Sigmoid colon (tissue), 6 donors: ENCODE measurements at regions not wholly inside any gene's neighbourhood (a gene's known extent, or its start where the extent isn't known, plus 50 kb on each side); places are given as distances from the start of the nearest gene placed in this dataset.

Experiments
- DNase-seq: peaks from one replicate; pipeline ENCODE4 v3.0.0-alpha.2; 2019
- H3K27ac ChIP-seq, 4 donors: fragments of 200-600 bp; sonication (generic); one replicate each; pipeline ENCODE4 v1.5.1; 2016 to 2019; ENCODE audit warnings: mild to moderate bottlenecking in 1 of 4
- H3K27me3 ChIP-seq, 3 donors: fragments of 200-600 bp; sonication (generic); one replicate each; pipeline ENCODE4 v1.5.1; 2019; ENCODE audit warnings: mild to moderate bottlenecking in 1 of 3
- H3K36me3 ChIP-seq, 4 donors: fragments of 200-600 bp; sonication (generic); one replicate each; pipeline ENCODE4 v1.5.1; 2016 to 2019
- H3K4me1 ChIP-seq, 4 donors: fragments of 200-600 bp; sonication (generic); one replicate each; pipeline ENCODE4 v1.5.1; 2017 to 2019
- H3K4me3 ChIP-seq, 4 donors: fragments of 200-600 bp; sonication (generic); one replicate each; pipeline ENCODE4 v1.5.1; 2017 to 2019; ENCODE audit warnings: mild to moderate bottlenecking in 2 of 4, moderate library complexity in 1 of 4
- H3K9me3 ChIP-seq, 4 donors: fragments of 200-600 bp in 3 of 4; sonication (generic) in 3 of 4; one replicate each; pipeline versions ENCODE4 v1.5.1 to v1.6.1; 2013 to 2019
- EP300 ChIP-seq, 4 donors: sonication (generic); formaldehyde crosslinking; IDR thresholded peaks; one replicate each; pipeline ENCODE4 v1.6.1; 2017; ENCODE audit warnings: antibody characterized with exemption in 4 of 4
- POLR2A ChIP-seq, 2 donors: fragments of 450-650 bp; IDR thresholded peaks; one replicate each; pipeline ENCODE4 v1.6.1; 2016; ENCODE audit warnings: antibody characterized with exemption in 2 of 2, mild to moderate bottlenecking in 2 of 2, moderate library complexity in 2 of 2
- POLR2AphosphoS5 ChIP-seq, 4 donors: sonication (generic); formaldehyde crosslinking; IDR thresholded peaks; one replicate each; pipeline ENCODE4 v1.6.1; 2017; ENCODE audit warnings: antibody characterized with exemption in 4 of 4
- WGBS, 2 donors: extraction: QIAGEN DNeasy Blood & Tissue Kit; methylation state at CpG; one replicate each; pipeline ENCODE4 v1.1.7; 2013; 5-methylcytosine and 5-hydroxymethylcytosine counted together
- intact Hi-C: fragments of 100-400 bp; cut with DNase I; formaldehyde crosslinking; loops from one replicate; pipeline ENCODE4 v1.15.1; 2023
- TF ChIP-seq, protein P1 (sequence below), 4 experiments: fragments of 450-650 bp in 3 of 4; fragments of 200-600 bp in 1 of 4; IDR thresholded peaks; one replicate each; pipeline ENCODE4 v1.5.1; 2016 to 2019; ENCODE audit warnings: antibody characterized with exemption in 4 of 4, mild to moderate bottlenecking in 3 of 4, moderate library complexity in 2 of 4
- donor health status: healthy with polysubstance abuse.
- donor health status: healthy.

DNA sequence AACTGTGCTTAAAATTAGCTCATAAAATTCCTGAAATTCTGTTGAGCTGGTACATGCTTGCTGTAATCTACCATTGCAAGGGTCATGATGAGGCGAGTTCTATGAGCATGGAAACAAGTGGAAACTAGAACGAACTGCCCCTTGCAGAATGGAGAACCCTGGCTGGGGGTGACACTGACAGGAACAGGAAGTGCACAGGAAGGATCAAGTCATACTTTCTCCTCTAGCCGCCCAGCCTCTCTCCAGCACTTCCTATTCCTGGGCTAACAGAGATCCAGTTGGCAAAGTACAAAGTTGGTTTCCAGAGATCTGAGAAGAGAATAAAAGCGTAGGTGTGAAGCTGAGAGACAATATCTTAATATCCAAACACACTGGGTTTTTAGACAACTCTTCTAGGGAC is 414.2 kb upstream of the PODXL start:
- H3K27me3 ChIP-seq: no peaks in the 10 kb centered on the region
- H3K27ac ChIP-seq: no peak overlapping the region
- peaks cover 0 to 21% (median 13%) of the 10 kb centered on the region in 4 donors for H3K4me1 ChIP-seq
- H3K4me3 ChIP-seq: no peak overlapping the region
- 62 to 87% methylated on average over 4 of the region's 4 CpGs for WGBS, 2 donors
- H3K36me3 ChIP-seq: no peaks in the 10 kb centered on the region
- intact Hi-C loops: no loop called here
- DNase-seq: no peak
- H3K9me3 ChIP-seq: no peaks in the 10 kb centered on the region
- TF ChIP-seq POLR2AphosphoS5 (IDR thresholded peaks at IDR 0.05): no peak
- TF ChIP-seq EP300 (IDR thresholded peaks at IDR 0.05): no peak
- TF ChIP-seq POLR2A (IDR thresholded peaks at IDR 0.05): no peak
- TF ChIP-seq, protein P1, sequence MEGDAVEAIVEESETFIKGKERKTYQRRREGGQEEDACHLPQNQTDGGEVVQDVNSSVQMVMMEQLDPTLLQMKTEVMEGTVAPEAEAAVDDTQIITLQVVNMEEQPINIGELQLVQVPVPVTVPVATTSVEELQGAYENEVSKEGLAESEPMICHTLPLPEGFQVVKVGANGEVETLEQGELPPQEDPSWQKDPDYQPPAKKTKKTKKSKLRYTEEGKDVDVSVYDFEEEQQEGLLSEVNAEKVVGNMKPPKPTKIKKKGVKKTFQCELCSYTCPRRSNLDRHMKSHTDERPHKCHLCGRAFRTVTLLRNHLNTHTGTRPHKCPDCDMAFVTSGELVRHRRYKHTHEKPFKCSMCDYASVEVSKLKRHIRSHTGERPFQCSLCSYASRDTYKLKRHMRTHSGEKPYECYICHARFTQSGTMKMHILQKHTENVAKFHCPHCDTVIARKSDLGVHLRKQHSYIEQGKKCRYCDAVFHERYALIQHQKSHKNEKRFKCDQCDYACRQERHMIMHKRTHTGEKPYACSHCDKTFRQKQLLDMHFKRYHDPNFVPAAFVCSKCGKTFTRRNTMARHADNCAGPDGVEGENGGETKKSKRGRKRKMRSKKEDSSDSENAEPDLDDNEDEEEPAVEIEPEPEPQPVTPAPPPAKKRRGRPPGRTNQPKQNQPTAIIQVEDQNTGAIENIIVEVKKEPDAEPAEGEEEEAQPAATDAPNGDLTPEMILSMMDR (IDR thresholded peaks at IDR 0.05): no peak

DNA sequence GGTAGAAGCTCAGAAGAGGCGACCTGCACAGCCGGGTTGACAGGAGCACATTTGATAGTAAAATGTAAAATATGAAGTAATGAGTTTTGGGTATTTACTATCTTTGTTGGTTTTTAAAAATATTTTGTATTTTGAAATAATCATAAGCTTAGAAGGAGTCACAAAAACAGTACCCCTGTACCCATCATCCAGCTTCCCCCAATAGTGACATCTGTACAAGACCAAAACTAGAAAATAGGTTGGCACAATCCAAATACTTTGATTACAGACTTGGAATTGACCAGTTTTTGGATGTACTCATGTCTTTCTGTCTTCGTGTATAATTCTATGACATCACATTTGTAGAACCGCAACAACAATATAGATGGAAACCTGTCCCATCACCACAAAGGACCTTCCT is 413.1 kb upstream of the PODXL start:
- WGBS, 2 donors: 93 to 94% methylated on average over 4 of the region's 4 CpGs
- Histone ChIP-seq H3K36me3 (no peaks in the 10 kb centered on the region), H3K4me3 (no peak overlapping the region), H3K27me3 (no peaks in the 10 kb centered on the region), H3K4me1 (peaks cover 0 to 21% (median 13%) of the 10 kb centered on the region in 4 donors), H3K9me3 (no peaks in the 10 kb centered on the region), H3K27ac (no peak overlapping the region)
- no peak for DNase-seq
- intact Hi-C loops: no loop called here
- TF ChIP-seq POLR2AphosphoS5 (IDR thresholded peaks at IDR 0.05): no peak
- TF ChIP-seq, protein P1 (IDR thresholded peaks at IDR 0.05): no peak
- TF ChIP-seq EP300 (IDR thresholded peaks at IDR 0.05): no peak
- no peak for TF ChIP-seq POLR2A (IDR thresholded peaks at IDR 0.05)

DNA sequence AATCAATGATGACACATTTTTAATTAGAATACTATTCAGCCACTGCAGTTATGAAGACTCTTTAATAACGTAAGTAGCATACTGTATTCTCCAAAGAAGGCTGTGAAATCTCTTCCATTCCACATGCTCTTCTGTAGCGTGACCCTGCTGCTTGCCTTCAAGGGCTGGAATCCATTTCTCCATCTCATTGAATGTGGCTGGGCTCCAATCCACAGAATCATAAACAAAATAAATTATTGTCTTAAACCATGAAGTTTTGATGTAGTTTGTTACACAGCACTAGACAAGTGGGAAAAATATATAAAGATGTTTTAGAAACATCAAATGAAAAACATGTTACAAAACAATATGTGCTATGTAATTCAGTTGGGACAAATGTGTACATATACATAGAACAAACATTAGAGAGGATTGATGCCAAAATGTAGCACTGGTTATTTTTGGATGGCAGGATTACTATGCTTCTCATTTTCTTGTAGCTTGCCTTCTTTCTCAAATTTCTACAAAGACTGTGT is 410.8 kb upstream of the PODXL start:
- peak overlapping the region in 1 of 4 donors; percentile 45 for H3K27ac ChIP-seq
- no peak for DNase-seq
- peaks cover 0 to 21% (median 13%) of the 10 kb centered on the region in 4 donors for H3K4me1 ChIP-seq
- no peaks in the 10 kb centered on the region for H3K9me3 ChIP-seq
- TF ChIP-seq, protein P1 (IDR thresholded peaks at IDR 0.05): no peak
- TF ChIP-seq POLR2AphosphoS5 (IDR thresholded peaks at IDR 0.05) (peak in 2 of 4 donors; percentile 49 to 50), EP300 (IDR thresholded peaks at IDR 0.05) (peak in 1 of 4 donors; percentile 27), POLR2A (IDR thresholded peaks at IDR 0.05) (no peak)
- H3K36me3 ChIP-seq: no peaks in the 10 kb centered on the region
- no peaks in the 10 kb centered on the region for H3K27me3 ChIP-seq
- no peak overlapping the region for H3K4me3 ChIP-seq
- whole genome bisulfite sequencing, 2 donors: 72 to 73% methylated on average over 2 of the region's 2 CpGs
- intact Hi-C loops: no loop called here

DNA sequence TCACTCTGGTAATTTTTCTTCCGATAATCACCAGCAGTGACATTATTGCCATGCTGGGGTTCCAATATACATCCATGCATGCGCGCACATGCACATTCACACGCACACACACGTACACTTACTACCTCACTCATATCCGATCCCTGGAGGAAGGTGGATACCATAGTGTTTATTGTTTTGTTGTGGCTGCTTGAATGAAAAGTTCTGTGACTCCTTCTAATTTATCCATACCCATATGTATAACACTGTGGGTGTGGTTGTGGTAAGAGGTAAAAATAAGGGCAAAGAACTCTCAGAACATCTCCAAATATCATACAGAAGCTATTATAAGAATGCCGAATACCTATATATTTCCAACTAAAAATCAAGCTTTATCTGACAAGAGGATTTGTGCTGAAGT is 407.8 kb upstream of the PODXL start:
- Histone ChIP-seq H3K4me1 (peaks cover 0 to 17% (median 13%) of the 10 kb centered on the region in 4 donors), H3K9me3 (no peaks in the 10 kb centered on the region), H3K4me3 (no peak overlapping the region), H3K27ac (no peak overlapping the region), H3K36me3 (no peaks in the 10 kb centered on the region), H3K27me3 (no peaks in the 10 kb centered on the region)
- intact Hi-C loops: no loop called here
- WGBS, 2 donors: 95 to 96% methylated on average over 7 of the region's 7 CpGs
- TF ChIP-seq POLR2A (IDR thresholded peaks at IDR 0.05): no peak
- no peak for TF ChIP-seq EP300 (IDR thresholded peaks at IDR 0.05)
- TF ChIP-seq, protein P1 (IDR thresholded peaks at IDR 0.05): no peak
- TF ChIP-seq POLR2AphosphoS5 (IDR thresholded peaks at IDR 0.05): no peak
- DNase-seq: no peak
